GM21367 (cell line): ENCODE measurements at regions not wholly inside any gene's neighbourhood (a gene's known extent, or its start where the extent isn't known, plus 50 kb on each side); places are given as distances from the start of the nearest gene placed in this dataset.

Experiments
- ATAC-seq: cut with Tn5 transposase; IDR thresholded peaks from one replicate; pipeline ENCODE4 v1.9.1; 2021; ENCODE audit not compliant: unreplicated experiment

- no peak for ATAC-seq
Observed at GRCh38 chr11:127063241-127063640, 62.7 kb upstream of the KIRREL3 start.

GRCh38 chr11:127061947-127062346, 61.4 kb upstream of the KIRREL3 start:
- ATAC-seq = no peak

GRCh38 chr11:127059750-127060149, 59.2 kb upstream of the KIRREL3 start:
- no peak for ATAC-seq

GRCh38 chr11:127059286-127059685, 58.7 kb upstream of the KIRREL3 start:
- no peak for ATAC-seq

GRCh38 chr11:127058524-127058923, 58.0 kb upstream of the KIRREL3 start:
- ATAC-seq = no peak

- no peak for ATAC-seq
Observed at GRCh38 chr11:127057126-127057525, 56.6 kb upstream of the KIRREL3 start.

- no peak for ATAC-seq
Observed at GRCh38 chr11:127056338-127056971, 55.9 kb upstream of the KIRREL3 start.

- ATAC-seq = no peak
Observed at GRCh38 chr11:127055236-127055635, 54.7 kb upstream of the KIRREL3 start.

GRCh38 chr11:127054153-127054552, 53.6 kb upstream of the KIRREL3 start:
- no peak for ATAC-seq

GRCh38 chr11:127052404-127052803, 51.8 kb upstream of the KIRREL3 start:
- no peak for ATAC-seq
